Fibroblast of the conjunctiva (primary cell): ENCODE measurements at regions not wholly inside any gene's neighbourhood (a gene's known extent, or its start where the extent isn't known, plus 50 kb on each side); places are given as distances from the start of the nearest gene placed in this dataset.

Experiments used
- DNase-seq: peaks from one replicate; pipeline ENCODE4 v3.0.0-alpha.2; 2010; ENCODE audit warnings: low read depth

GRCh38 chr1:72649211-72649888 lies 367.0 kb upstream of the NEGR1 start:
- DNase-seq = no peak

- no peak for DNase-seq
Measured at GRCh38 chr1:72648465-72648864, 366.1 kb upstream of the NEGR1 start.

- DNase-seq = no peak
Measured at GRCh38 chr1:72643142-72643541, 360.8 kb upstream of the NEGR1 start.

- DNase-seq = no peak
Measured at GRCh38 chr1:72637593-72637992, 355.3 kb upstream of the NEGR1 start.

- no peak for DNase-seq
Measured at GRCh38 chr1:72636631-72637030, 354.3 kb upstream of the NEGR1 start.

- no peak for DNase-seq
Measured at GRCh38 chr1:72635719-72636118, 353.4 kb upstream of the NEGR1 start.

GRCh38 chr1:72634946-72635345 lies 352.6 kb upstream of the NEGR1 start:
- no peak for DNase-seq

GRCh38 chr1:72631449-72631848 lies 349.1 kb upstream of the NEGR1 start:
- no peak for DNase-seq

GRCh38 chr1:72623299-72623708 lies 341.0 kb upstream of the NEGR1 start:
- peak; percentile 34 for DNase-seq

GRCh38 chr1:72620453-72620852 lies 338.1 kb upstream of the NEGR1 start:
- no peak for DNase-seq

- no peak for DNase-seq
Measured at GRCh38 chr1:72606216-72606810, 324.0 kb upstream of the NEGR1 start.

GRCh38 chr1:72601035-72601674 lies 318.8 kb upstream of the NEGR1 start:
- DNase-seq = no peak

- no peak for DNase-seq
Measured at GRCh38 chr1:72586023-72586685, 303.8 kb upstream of the NEGR1 start.

GRCh38 chr1:72579629-72580028 lies 297.3 kb upstream of the NEGR1 start:
- no peak for DNase-seq

GRCh38 chr1:72570815-72571214 lies 288.5 kb upstream of the NEGR1 start:
- DNase-seq = no peak

- DNase-seq = no peak
Measured at GRCh38 chr1:72568113-72568512, 285.8 kb upstream of the NEGR1 start.

- no peak for DNase-seq
Measured at GRCh38 chr1:72567521-72567920, 285.2 kb upstream of the NEGR1 start.

- DNase-seq = no peak
Measured at GRCh38 chr1:72564749-72565148, 282.4 kb upstream of the NEGR1 start.

GRCh38 chr1:72557446-72558049 lies 275.2 kb upstream of the NEGR1 start:
- no peak for DNase-seq

- no peak for DNase-seq
Measured at GRCh38 chr1:72547412-72547811, 265.1 kb upstream of the NEGR1 start.

GRCh38 chr1:72540674-72541073 lies 258.3 kb upstream of the NEGR1 start:
- no peak for DNase-seq

GRCh38 chr1:72535470-72535869 lies 253.1 kb upstream of the NEGR1 start:
- no peak for DNase-seq

- DNase-seq = no peak
Measured at GRCh38 chr1:72530646-72531045, 248.3 kb upstream of the NEGR1 start.
